Spleen (tissue), 11 donors: ENCODE measurements at regions not wholly inside any gene's neighbourhood (a gene's known extent, or its start where the extent isn't known, plus 50 kb on each side); places are given as distances from the start of the nearest gene placed in this dataset.

ENCODE experiments used
- DNase-seq: peaks from one replicate; pipeline ENCODE4 v3.0.0-alpha.2; 2020
- H3K27ac ChIP-seq, 8 donors: fragments of 200-600 bp; sonication (generic) in 7 of 8; 1 replicate in 4 of 8; 2 replicates in 4 of 8; pipeline versions ENCODE4 v1.5.0 to v1.8.0; 2016 to 2021; ENCODE audit warnings: inconsistent platforms in 4 of 8, mild to moderate bottlenecking in 4 of 8, moderate library complexity in 1 of 8
- H3K27me3 ChIP-seq, 7 donors: fragments of 200-600 bp; sonication (generic) in 6 of 7; replicated peaks in 1 of 7; 1 replicate in 4 of 7; 2 replicates in 3 of 7; pipeline versions ENCODE4 v1.5.0 to v1.8.0; 2016 to 2021; ENCODE audit warnings: inconsistent platforms in 3 of 7, mild to moderate bottlenecking in 1 of 7
- H3K36me3 ChIP-seq, 6 donors: fragments of 200-600 bp; sonication (generic) in 5 of 6; 1 replicate in 4 of 6; 2 replicates in 2 of 6; pipeline versions ENCODE4 v1.5.0 to v1.8.0; 2016 to 2021; ENCODE audit warnings: inconsistent platforms in 2 of 6
- H3K4me1 ChIP-seq, 6 donors: fragments of 200-600 bp; sonication (generic) in 5 of 6; 1 replicate in 3 of 6; 2 replicates in 3 of 6; pipeline versions ENCODE4 v1.5.0 to v1.8.0; 2016 to 2021; ENCODE audit warnings: inconsistent platforms in 3 of 6
- H3K4me3 ChIP-seq, 8 donors: fragments of 200-600 bp; sonication (generic) in 7 of 8; 1 replicate in 4 of 8; 2 replicates in 4 of 8; pipeline versions ENCODE4 v1.5.0 to v1.8.0; 2016 to 2021; ENCODE audit warnings: inconsistent platforms in 4 of 8, mild to moderate bottlenecking in 4 of 8, moderate library complexity in 2 of 8
- H3K9me3 ChIP-seq, 8 donors: fragments of 200-600 bp; sonication (generic) in 7 of 8; 1 replicate in 4 of 8; 2 replicates in 4 of 8; pipeline versions ENCODE4 v1.5.0 to v1.8.0; 2016 to 2021; ENCODE audit warnings: inconsistent platforms in 4 of 8
- POLR2A ChIP-seq, 3 donors: fragments of 450-650 bp; IDR thresholded peaks; one replicate each; pipeline ENCODE4 v1.5.1; 2017; ENCODE audit warnings: antibody characterized with exemption in 3 of 3, mild to moderate bottlenecking in 1 of 3
- POLR2AphosphoS5 ChIP-seq, 3 donors: sonication (generic); formaldehyde crosslinking; IDR thresholded peaks; one replicate each; pipeline ENCODE4 v1.5.1; 2017; ENCODE audit warnings: antibody characterized with exemption in 3 of 3
- WGBS, 5 donors: extraction: QIAGEN DNeasy Blood & Tissue Kit in 3 of 5; methylation state at CpG; one replicate each; pipeline versions ENCODE4 v1.1.5 to v1.1.7; 2013 to 2018; 5-methylcytosine and 5-hydroxymethylcytosine counted together
- intact Hi-C: fragments of 100-400 bp; cut with DNase I; formaldehyde crosslinking; loops from one replicate; pipeline ENCODE4 v1.15.0; 2023; ENCODE audit warnings: low total_unique reads
- TF ChIP-seq, protein P1 (sequence below), 11 experiments: fragments of 200-600 bp in 7 of 11; fragments of 450-650 bp in 4 of 11; sonication (generic) in 4 of 11; IDR thresholded peaks in 8 of 11; conservative IDR thresholded peaks in 3 of 11; 1 replicate in 7 of 11; 2 replicates in 4 of 11; pipeline versions ENCODE4 v1.4.0 to v1.8.0; 2016 to 2021; ENCODE audit warnings: antibody characterized with exemption in 11 of 11, inconsistent platforms in 4 of 11, mild to moderate bottlenecking in 1 of 11
- donor health status: healthy with polysubstance abuse.
- donor health status: DM: no; HTN: no; CAD: no; lungs with moderate emphysema.
- donor health status: DM: no; HTN: no; CAD: no.
- donor health status: Bipolar disorder and iron deficiency.
- donor health status: healthy.
- donor health status: DM: no; HTN: no; CAD: no.
- donor health status: DM: yes; HTN: yes; CAD: no.

DNA sequence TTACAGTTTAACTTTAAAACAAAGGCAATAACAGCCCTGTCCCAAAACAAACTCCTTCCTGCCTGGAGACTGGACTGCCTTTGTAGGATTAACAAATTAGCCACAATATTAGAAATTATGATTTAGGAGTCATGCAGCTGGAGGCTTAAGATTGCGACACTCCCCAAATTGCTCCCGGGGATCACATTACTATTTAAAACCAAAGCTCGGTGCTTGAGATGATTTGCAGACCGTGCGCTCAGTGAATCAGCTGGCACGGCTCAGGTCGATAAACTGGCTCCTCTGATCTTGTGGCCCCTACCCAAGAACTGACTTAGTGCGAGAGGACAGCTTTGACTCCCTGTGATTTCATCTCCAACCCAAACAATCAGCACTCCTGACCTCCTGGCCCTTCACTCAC, 829.3 kb downstream of the NLGN4X start:
- DNase-seq = no peak
- no peaks in the 10 kb centered on the region for H3K4me1 ChIP-seq
- H3K9me3 ChIP-seq = no peaks in the 10 kb centered on the region
- no peak overlapping the region for H3K4me3 ChIP-seq
- H3K27ac ChIP-seq = no peak overlapping the region
- H3K36me3 ChIP-seq = no peaks in the 10 kb centered on the region
- no peak for TF ChIP-seq POLR2A (IDR thresholded peaks at IDR 0.05)
- TF ChIP-seq POLR2AphosphoS5 (IDR thresholded peaks at IDR 0.05) = no peak
- TF ChIP-seq, protein P1, sequence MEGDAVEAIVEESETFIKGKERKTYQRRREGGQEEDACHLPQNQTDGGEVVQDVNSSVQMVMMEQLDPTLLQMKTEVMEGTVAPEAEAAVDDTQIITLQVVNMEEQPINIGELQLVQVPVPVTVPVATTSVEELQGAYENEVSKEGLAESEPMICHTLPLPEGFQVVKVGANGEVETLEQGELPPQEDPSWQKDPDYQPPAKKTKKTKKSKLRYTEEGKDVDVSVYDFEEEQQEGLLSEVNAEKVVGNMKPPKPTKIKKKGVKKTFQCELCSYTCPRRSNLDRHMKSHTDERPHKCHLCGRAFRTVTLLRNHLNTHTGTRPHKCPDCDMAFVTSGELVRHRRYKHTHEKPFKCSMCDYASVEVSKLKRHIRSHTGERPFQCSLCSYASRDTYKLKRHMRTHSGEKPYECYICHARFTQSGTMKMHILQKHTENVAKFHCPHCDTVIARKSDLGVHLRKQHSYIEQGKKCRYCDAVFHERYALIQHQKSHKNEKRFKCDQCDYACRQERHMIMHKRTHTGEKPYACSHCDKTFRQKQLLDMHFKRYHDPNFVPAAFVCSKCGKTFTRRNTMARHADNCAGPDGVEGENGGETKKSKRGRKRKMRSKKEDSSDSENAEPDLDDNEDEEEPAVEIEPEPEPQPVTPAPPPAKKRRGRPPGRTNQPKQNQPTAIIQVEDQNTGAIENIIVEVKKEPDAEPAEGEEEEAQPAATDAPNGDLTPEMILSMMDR (IDR thresholded peaks at IDR 0.05 in 8 of 11, conservative IDR thresholded peaks at IDR 0.05 in 3 of 11) = no peak
- 71 to 88% (median 86%) methylated on average over 8 of the region's 8 CpGs for WGBS, 5 donors
- no peaks in the 10 kb centered on the region for H3K27me3 ChIP-seq
- intact Hi-C loops = no loop called here

DNA sequence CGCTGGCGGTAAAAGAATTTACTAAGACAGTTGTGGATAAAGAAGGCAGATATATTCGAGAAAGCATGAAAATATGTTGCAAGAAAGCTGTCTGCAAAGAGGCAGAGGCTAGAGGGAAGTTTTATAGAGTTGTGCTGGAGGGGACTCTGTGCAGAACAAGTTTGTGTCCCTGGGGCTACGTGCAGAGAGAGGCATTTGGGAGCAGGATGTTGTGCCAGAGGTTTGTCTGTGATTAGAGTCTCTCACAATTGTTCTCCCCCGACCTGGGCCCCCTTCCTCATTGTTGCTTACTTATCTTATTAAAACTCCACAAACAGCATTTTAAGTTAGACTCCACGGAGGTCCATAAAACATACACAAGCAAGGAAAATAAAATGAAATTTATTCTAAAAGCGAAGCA, 831.3 kb downstream of the NLGN4X start:
- H3K27me3 ChIP-seq = no peaks in the 10 kb centered on the region
- no peaks in the 10 kb centered on the region for H3K9me3 ChIP-seq
- 40 to 49% (median 44%) methylated on average over 7 of the region's 7 CpGs for WGBS, 5 donors
- H3K36me3 ChIP-seq = no peaks in the 10 kb centered on the region
- H3K4me1 ChIP-seq = no peaks in the 10 kb centered on the region
- H3K4me3 ChIP-seq = no peak overlapping the region
- intact Hi-C loops = no loop called here
- DNase-seq = no peak
- no peak overlapping the region for H3K27ac ChIP-seq
- TF ChIP-seq POLR2A (IDR thresholded peaks at IDR 0.05) (no peak), POLR2AphosphoS5 (IDR thresholded peaks at IDR 0.05) (no peak)
- TF ChIP-seq, protein P1 (IDR thresholded peaks at IDR 0.05 in 8 of 11, conservative IDR thresholded peaks at IDR 0.05 in 3 of 11) = no peak

DNA sequence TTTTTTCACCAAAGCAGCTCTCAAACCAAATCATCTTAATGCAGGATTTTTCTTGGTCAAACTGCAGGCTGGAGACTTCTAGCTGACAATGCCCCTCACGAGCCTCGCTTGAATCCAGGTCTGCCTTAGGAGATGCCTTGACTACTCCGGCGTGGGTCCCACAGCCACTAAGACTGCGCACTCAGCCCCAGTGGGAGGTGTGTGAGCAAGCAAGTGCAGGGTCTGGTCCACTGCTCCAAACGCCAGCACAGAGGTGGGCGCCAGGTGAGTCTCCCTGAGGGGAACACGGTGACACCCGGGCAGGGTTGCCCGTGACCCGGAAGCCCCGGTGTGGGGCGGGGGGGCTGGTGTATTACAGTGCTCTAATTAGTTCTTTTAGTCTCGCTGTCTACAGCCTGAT, 838.3 kb downstream of the NLGN4X start:
- Histone ChIP-seq H3K4me3 (no peak overlapping the region), H3K9me3 (peaks cover 0 to 8% (median 0%) of the 10 kb centered on the region in 8 donors), H3K36me3 (no peaks in the 10 kb centered on the region), H3K4me1 (no peaks in the 10 kb centered on the region), H3K27me3 (no peaks in the 10 kb centered on the region), H3K27ac (no peak overlapping the region)
- intact Hi-C loops = no loop called here
- no peak for DNase-seq
- 82 to 93% (median 85%) methylated on average over 2 to 14 of the region's 14 CpGs for WGBS, 5 donors
- no peak for TF ChIP-seq POLR2A (IDR thresholded peaks at IDR 0.05)

DNA sequence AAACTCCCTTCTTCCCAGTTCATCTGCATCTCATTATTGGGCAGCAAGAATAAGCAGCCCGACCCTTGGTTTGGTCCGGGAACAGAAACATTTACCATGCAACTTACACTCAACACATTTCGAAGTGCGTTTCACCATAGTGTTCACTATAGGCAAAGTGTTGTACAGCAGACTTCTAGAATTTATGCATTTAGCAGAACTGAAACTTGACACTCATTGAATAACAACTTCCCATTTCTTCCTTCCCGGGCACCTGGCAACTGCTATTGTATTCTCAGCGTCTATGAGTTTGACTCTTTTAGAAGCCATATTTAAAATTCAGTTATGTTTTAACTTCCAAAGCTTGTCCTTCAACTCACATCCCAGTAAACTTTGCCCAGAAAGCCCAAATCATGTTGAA, 840.6 kb downstream of the NLGN4X start:
- Histone ChIP-seq H3K27me3 (no peaks in the 10 kb centered on the region), H3K36me3 (no peaks in the 10 kb centered on the region), H3K4me3 (no peak overlapping the region), H3K27ac (no peak overlapping the region), H3K9me3 (peaks cover 0 to 8% (median 0%) of the 10 kb centered on the region in 8 donors), H3K4me1 (no peaks in the 10 kb centered on the region)
- TF ChIP-seq POLR2AphosphoS5 (IDR thresholded peaks at IDR 0.05) (no peak), POLR2A (IDR thresholded peaks at IDR 0.05) (no peak)
- TF ChIP-seq, protein P1 (IDR thresholded peaks at IDR 0.05 in 8 of 11, conservative IDR thresholded peaks at IDR 0.05 in 3 of 11) = no peak
- intact Hi-C loops = no loop called here
- no peak for DNase-seq
- 45 to 63% (median 51%) methylated on average over 6 of the region's 6 CpGs for WGBS, 5 donors

DNA sequence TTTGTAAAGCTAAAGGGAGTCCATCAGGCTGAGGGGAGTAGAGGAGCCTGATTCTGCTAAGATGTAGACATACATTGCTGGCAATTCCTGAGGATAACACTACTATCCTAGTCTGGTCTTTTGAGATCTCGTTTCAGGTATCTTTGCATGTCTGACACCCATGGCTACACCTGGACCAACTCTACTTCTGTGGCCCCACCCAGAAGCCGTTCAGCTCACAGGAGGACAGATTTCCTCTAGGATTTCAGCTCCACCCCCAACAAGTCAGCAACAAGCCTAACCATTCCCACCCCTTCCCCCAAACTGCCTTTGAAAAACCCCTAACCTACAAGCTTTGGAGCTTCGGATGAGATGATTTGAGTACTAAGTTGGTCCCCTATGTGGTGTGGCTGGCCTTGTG, 848.2 kb downstream of the NLGN4X start:
- Histone ChIP-seq H3K36me3 (no peaks in the 10 kb centered on the region), H3K9me3 (peaks cover 0 to 10% (median 0%) of the 10 kb centered on the region in 8 donors), H3K27ac (no peak overlapping the region), H3K4me3 (no peak overlapping the region), H3K27me3 (no peaks in the 10 kb centered on the region), H3K4me1 (no peaks in the 10 kb centered on the region)
- no peak for DNase-seq
- 62 to 82% (median 68%) methylated on average over 3 of the region's 3 CpGs for WGBS, 5 donors
- no peak for TF ChIP-seq POLR2A (IDR thresholded peaks at IDR 0.05)
- TF ChIP-seq, protein P1 (IDR thresholded peaks at IDR 0.05 in 8 of 11, conservative IDR thresholded peaks at IDR 0.05 in 3 of 11) = no peak
- TF ChIP-seq POLR2AphosphoS5 (IDR thresholded peaks at IDR 0.05) = no peak
- intact Hi-C loops = no loop called here
